Ectodermal cell (in vitro differentiated cells): ENCODE measurements at regions not wholly inside any gene's neighbourhood (a gene's known extent, or its start where the extent isn't known, plus 50 kb on each side); places are given as distances from the start of the nearest gene placed in this dataset.

ENCODE experiments used
- H3K27ac ChIP-seq: 2 replicates; pipeline ENCODE4 v1.7.0; 2013; ENCODE audit warnings: mild to moderate bottlenecking, low read depth, low read length; ENCODE audit not compliant: insufficient read depth, poor library complexity, severe bottlenecking
- H3K27me3 ChIP-seq: 2 replicates; pipeline ENCODE4 v1.7.0; 2013; ENCODE audit warnings: mild to moderate bottlenecking, low read length; ENCODE audit not compliant: insufficient read depth, control insufficient read depth, poor library complexity, severe bottlenecking
- H3K36me3 ChIP-seq: one replicate; pipeline ENCODE4 v1.7.0; 2013; ENCODE audit warnings: low read length; ENCODE audit not compliant: control insufficient read depth, insufficient read depth
- H3K4me1 ChIP-seq: one replicate; pipeline ENCODE4 v1.7.0; 2013; ENCODE audit warnings: low read length; ENCODE audit not compliant: control insufficient read depth, insufficient read depth
- H3K4me3 ChIP-seq: 2 replicates; pipeline ENCODE4 v1.7.0; 2013; ENCODE audit warnings: low read depth, low read length, control low read depth; ENCODE audit not compliant: insufficient read depth
- H3K9me3 ChIP-seq: 2 replicates; pipeline ENCODE4 v1.7.0; 2013; ENCODE audit warnings: mild to moderate bottlenecking, low read length, moderate library complexity; ENCODE audit not compliant: control insufficient read depth
- WGBS, 2 experiments: methylation state at CpG; one replicate each; pipeline ENCODE4 v1.1.7; 2013; ENCODE audit warnings: missing lambda C conversion rate in 2 of 2; 5-methylcytosine and 5-hydroxymethylcytosine counted together

GRCh38 chr2:12606472-12607000 lies 110.2 kb upstream of the TRIB2 start:
- Histone ChIP-seq H3K9me3 (no peaks in the 10 kb centered on the region), H3K4me1 (no peaks in the 10 kb centered on the region), H3K36me3 (no peaks in the 10 kb centered on the region), H3K27ac (no peak overlapping the region), H3K4me3 (no peak overlapping the region), H3K27me3 (no peaks in the 10 kb centered on the region)
- WGBS, 2 experiments: 71 to 78% methylated on average over 5 of the region's 5 CpGs

GRCh38 chr2:12607971-12608370 lies 108.8 kb upstream of the TRIB2 start:
- H3K4me1 ChIP-seq: no peaks in the 10 kb centered on the region
- H3K27ac ChIP-seq: no peak overlapping the region
- H3K27me3 ChIP-seq: no peaks in the 10 kb centered on the region
- H3K36me3 ChIP-seq: no peaks in the 10 kb centered on the region
- 84 to 87% methylated on average over 2 to 3 of the region's 3 CpGs for WGBS, 2 experiments
- H3K4me3 ChIP-seq: no peak overlapping the region
- H3K9me3 ChIP-seq: no peaks in the 10 kb centered on the region

GRCh38 chr2:12610314-12610713 lies 106.4 kb upstream of the TRIB2 start:
- no peak overlapping the region for H3K27ac ChIP-seq
- H3K4me3 ChIP-seq: no peak overlapping the region
- H3K36me3 ChIP-seq: no peaks in the 10 kb centered on the region
- no peaks in the 10 kb centered on the region for H3K27me3 ChIP-seq
- H3K9me3 ChIP-seq: no peaks in the 10 kb centered on the region
- H3K4me1 ChIP-seq: no peaks in the 10 kb centered on the region

- H3K27ac ChIP-seq: no peak overlapping the region
- H3K36me3 ChIP-seq: no peaks in the 10 kb centered on the region
- 100% methylated on average over 1 of the region's 2 CpGs; no CpG with 5 or more reads in 1 of the 2 experiments for WGBS, 2 experiments
- H3K4me1 ChIP-seq: no peaks in the 10 kb centered on the region
- H3K27me3 ChIP-seq: no peaks in the 10 kb centered on the region
- H3K9me3 ChIP-seq: no peaks in the 10 kb centered on the region
- no peak overlapping the region for H3K4me3 ChIP-seq
These were observed 104.6 kb upstream of the TRIB2 start for GRCh38 chr2:12612168-12612567.

- Histone ChIP-seq H3K4me3 (no peak overlapping the region), H3K36me3 (no peaks in the 10 kb centered on the region), H3K27ac (no peak overlapping the region), H3K4me1 (no peaks in the 10 kb centered on the region), H3K9me3 (no peaks in the 10 kb centered on the region), H3K27me3 (no peaks in the 10 kb centered on the region)
- 88% methylated on average over 1 to 2 of the region's 2 CpGs for WGBS, 2 experiments
These were observed 104.1 kb upstream of the TRIB2 start for GRCh38 chr2:12612671-12613070.

- H3K36me3 ChIP-seq: no peaks in the 10 kb centered on the region
- H3K27me3 ChIP-seq: no peaks in the 10 kb centered on the region
- WGBS, 2 experiments: 86 to 89% methylated on average over 7 of the region's 7 CpGs
- H3K4me1 ChIP-seq: no peaks in the 10 kb centered on the region
- H3K9me3 ChIP-seq: no peaks in the 10 kb centered on the region
- H3K4me3 ChIP-seq: no peak overlapping the region
- no peak overlapping the region for H3K27ac ChIP-seq
These were observed 103.5 kb upstream of the TRIB2 start for GRCh38 chr2:12613137-12613835.

GRCh38 chr2:12615509-12615908 lies 101.2 kb upstream of the TRIB2 start:
- Histone ChIP-seq H3K36me3 (no peaks in the 10 kb centered on the region), H3K9me3 (no peaks in the 10 kb centered on the region), H3K4me3 (no peak overlapping the region), H3K27ac (no peak overlapping the region), H3K27me3 (no peaks in the 10 kb centered on the region), H3K4me1 (no peaks in the 10 kb centered on the region)
- WGBS, 2 experiments: 91 to 95% methylated on average over 2 of the region's 2 CpGs

GRCh38 chr2:12616456-12617156 lies 100.1 kb upstream of the TRIB2 start:
- Histone ChIP-seq H3K27ac (no peak overlapping the region), H3K4me1 (no peaks in the 10 kb centered on the region), H3K9me3 (no peaks in the 10 kb centered on the region), H3K36me3 (no peaks in the 10 kb centered on the region), H3K27me3 (no peaks in the 10 kb centered on the region), H3K4me3 (no peak overlapping the region)
- WGBS, 2 experiments: 85 to 90% methylated on average over 1 to 2 of the region's 2 CpGs

GRCh38 chr2:12617366-12617765 lies 99.4 kb upstream of the TRIB2 start:
- H3K4me3 ChIP-seq: no peak overlapping the region
- H3K36me3 ChIP-seq: no peaks in the 10 kb centered on the region
- no peak overlapping the region for H3K27ac ChIP-seq
- no peaks in the 10 kb centered on the region for H3K27me3 ChIP-seq
- H3K9me3 ChIP-seq: no peaks in the 10 kb centered on the region
- H3K4me1 ChIP-seq: no peaks in the 10 kb centered on the region
- WGBS, 2 experiments: 91 to 97% methylated on average over 3 of the region's 3 CpGs

- Histone ChIP-seq H3K27ac (no peak overlapping the region), H3K4me3 (no peak overlapping the region), H3K27me3 (no peaks in the 10 kb centered on the region), H3K36me3 (no peaks in the 10 kb centered on the region), H3K9me3 (no peaks in the 10 kb centered on the region), H3K4me1 (no peaks in the 10 kb centered on the region)
- 85 to 92% methylated on average over 2 of the region's 2 CpGs for WGBS, 2 experiments
These were observed 98.9 kb upstream of the TRIB2 start for GRCh38 chr2:12617853-12618252.
